ENCODE measurements at regions not wholly inside any gene's neighbourhood (a gene's known extent, or its start where the extent isn't known, plus 50 kb on each side); places are given as distances from the start of the nearest gene placed in this dataset.
A peak's percentile ranks its signal among the peaks of the same experiment; 100 is the strongest.

DNA sequence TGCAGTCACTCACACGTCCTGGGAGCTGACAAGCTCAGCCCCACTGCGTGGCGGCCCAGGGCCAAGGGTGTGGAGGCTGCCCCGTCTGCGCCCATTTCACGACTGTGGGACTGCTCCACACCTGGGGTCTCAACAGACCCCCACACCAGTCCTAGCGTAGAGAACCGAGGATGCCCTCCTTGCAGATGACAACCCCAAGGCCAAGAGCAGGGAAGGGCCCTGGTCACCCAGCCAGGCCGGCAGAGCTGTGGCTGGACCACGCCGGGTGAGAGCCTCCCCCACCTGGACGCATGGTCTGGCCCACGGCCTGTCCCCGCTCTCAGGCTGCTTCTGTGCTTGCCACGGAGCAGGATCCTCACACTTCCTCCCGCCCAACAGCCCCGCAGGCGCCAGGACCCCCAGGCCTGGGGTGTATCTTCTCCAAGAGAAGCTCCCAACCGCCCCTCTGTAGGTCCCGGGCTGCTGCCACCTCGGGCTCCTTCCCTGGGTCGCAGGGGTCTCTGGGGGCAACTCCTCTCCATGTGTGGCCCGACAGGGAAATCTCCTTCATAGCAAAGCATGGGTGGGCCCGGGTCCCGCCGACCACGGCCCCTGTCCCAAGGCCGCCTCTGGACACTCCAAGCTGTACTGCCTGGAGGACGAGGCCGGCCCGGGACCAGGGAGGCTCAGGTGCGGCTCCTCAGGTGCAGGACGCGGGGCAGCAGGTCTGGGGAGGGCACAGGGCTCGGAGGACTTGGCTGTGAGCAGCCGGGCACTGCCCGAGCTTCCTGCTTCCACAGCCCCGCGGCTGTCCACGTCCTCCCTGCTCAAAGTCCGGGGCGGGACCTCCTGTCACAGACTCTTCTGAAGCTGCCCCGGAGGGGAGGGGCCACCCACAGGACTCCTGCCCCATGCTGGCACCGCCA, 88.8 kb downstream of the FOXL3 start:
- DNase-seq: peak; percentile 42
- ATAC-seq (ENCODE audit: poor library complexity): peak; percentile 18
- intact Hi-C loops (cut with DNase I): no loop called here

DNA sequence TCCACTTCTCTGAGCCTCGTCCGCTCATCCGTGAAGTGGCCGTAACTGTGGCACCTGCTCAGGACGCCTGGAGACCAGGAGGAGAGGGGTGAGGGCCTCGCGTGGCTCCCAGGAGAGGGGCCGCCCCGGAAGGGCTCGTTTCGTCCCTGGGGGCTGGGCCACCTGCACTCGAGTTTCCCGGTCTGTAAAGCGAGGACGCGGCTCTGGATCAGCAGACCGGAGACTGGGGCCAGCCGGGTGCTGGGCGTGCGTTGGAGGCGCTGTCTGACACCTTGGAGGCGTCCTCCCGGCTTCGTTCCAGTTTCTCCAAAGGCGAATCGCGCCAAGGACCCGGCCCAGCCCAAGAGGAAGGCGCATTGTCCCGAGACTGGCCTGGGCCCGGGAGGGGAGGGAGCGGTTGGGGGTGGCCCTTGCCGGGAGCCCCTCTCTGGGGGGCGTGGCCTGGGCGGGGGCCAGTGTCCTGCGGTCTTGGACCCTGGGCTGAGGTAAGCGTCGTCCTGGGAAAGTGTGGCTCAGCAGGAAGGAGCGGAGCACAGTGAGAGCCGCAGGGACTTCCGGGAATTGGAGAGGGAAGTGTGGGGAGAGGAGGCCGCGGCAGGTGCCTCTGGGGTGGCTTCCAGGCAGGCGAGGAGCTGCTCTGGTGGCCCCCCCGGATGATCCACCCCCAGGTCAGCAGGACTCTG, 89.6 kb downstream of the FOXL3 start:
- intact Hi-C loops (cut with DNase I): no loop called here
- DNase-seq: peak; percentile 41
- no peak for ATAC-seq (ENCODE audit: poor library complexity)

DNA sequence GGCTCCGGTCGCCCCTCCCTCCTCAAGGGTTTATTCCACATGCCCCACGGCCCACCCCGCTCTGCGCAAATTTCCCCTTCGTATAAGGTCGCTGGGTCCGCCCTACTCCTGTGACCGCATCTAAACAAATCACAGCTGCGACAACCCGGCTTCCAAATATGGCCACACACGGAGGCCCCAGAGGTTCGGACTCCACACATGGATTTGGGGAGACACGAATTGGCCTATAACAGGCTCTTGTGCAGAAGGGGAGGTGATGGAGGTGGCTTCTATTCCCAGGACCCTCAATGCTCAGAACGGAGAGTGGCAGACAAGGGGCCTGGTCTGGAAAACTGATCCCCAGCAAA, 90.1 kb downstream of the FOXL3 start:
- intact Hi-C loops (cut with DNase I): no loop called here
- no peak for ATAC-seq (ENCODE audit: poor library complexity)
- DNase-seq: no peak

DNA sequence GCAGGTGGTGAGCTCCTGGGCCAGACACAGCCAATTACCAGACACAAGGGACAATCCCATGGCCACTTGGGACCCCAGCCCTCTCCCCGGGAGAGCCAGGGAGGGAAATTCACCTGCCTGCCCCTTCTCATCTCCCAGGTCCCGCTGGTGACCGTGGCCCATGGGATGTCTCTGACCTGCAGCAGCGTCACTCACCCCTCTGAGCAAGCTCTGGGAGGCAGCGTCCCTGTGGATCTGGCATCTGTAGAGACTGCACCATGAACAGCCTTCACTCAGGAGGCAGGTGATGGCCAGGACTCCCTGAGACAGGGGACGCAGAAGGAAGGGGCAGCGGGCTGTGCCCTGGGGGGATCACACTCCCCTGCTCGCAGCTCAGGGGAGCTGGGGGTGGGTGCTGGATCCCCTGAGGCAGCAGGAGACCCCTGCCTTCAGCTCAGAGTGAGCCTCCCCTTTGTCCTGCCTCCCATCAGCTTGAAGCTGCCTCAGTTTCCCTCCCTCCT, 90.8 kb downstream of the FOXL3 start:
- DNase-seq: no peak
- intact Hi-C loops (cut with DNase I): no loop called here
- no peak for ATAC-seq (ENCODE audit: poor library complexity)

DNA sequence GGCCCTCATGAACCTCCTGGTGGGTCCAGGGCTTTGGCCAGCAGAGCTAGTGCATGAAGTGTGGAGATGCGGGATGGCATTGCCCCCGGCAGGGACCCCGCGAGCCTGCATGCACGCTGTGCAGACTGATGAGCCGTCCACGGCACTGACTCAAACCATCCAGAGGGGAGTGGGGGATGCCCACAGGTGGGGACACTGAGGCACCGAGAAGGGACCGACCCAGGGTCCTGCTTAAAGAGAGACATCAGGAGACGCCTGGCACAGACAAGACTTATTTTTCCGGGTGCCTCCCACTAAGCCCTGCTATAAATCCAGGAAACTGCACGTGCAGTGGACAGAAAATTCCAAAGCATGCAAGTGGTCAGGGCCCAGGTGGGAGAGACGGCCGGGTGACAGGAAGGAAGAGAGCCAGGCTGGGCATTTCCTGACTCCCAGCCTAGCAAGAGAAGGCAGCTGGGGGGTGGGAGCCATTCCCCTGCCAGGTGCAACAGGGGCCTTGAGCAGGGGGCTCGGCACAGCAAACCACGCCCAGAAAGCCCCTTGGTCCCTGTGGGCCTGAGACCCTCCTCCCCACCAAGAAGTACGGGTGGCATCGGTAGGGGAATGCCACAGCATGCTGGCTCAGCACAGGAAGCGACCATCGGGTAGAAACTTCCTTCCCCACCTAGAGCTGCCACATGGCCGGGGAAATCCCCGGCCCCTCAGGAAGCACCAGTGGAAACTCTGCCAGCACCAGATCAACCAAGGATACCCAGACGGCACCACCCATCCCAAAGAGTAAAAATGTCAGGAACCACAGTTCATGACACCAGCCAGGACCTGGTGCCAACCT, 91.5 kb downstream of the FOXL3 start:
- intact Hi-C loops (cut with DNase I): no loop called here
- ATAC-seq (ENCODE audit: poor library complexity): no peak
- peak; percentile 39 for DNase-seq

DNA sequence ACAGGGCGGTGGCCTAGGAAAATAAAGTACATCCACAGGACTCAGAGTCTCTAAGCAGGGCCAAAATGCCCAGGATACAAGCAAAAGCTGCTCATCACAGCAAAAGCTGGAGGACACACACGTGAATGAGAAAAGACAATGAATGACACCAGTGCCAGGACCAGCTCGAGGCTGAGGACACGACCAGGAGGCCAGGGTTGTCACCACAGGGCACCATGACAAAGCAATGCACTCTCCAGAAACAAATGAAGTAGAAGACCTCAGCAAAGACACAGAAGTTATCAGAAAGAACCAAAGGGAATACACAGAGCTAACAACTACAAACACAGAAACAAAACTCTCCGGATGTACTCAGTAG, 92.1 kb downstream of the FOXL3 start:
- DNase-seq (no peak), ATAC-seq (ENCODE audit: poor library complexity) (no peak)
- intact Hi-C loops (cut with DNase I): no loop called here

DNA sequence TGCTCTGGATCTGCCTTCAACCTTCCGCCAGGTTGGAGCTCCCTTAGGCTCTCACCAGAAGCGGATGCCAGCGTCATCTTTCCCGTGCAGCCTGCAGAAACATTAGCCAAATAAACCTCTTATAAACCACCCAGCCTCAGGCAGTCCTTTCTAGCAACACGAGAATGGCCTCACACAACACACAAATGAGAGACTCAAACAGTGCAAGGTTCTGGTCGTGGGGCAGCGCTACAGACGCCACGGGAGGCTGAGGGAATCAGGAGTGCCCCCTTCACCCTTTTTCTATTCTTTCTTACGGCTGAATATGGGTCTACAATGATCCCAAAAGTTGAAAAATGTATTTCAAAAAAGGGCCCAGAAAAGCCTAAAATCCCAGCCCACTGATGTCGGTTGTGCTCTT, 96.4 kb downstream of the FOXL3 start:
- ATAC-seq (ENCODE audit: poor library complexity): no peak
- DNase-seq: no peak
- intact Hi-C loops (cut with DNase I): no loop called here

DNA sequence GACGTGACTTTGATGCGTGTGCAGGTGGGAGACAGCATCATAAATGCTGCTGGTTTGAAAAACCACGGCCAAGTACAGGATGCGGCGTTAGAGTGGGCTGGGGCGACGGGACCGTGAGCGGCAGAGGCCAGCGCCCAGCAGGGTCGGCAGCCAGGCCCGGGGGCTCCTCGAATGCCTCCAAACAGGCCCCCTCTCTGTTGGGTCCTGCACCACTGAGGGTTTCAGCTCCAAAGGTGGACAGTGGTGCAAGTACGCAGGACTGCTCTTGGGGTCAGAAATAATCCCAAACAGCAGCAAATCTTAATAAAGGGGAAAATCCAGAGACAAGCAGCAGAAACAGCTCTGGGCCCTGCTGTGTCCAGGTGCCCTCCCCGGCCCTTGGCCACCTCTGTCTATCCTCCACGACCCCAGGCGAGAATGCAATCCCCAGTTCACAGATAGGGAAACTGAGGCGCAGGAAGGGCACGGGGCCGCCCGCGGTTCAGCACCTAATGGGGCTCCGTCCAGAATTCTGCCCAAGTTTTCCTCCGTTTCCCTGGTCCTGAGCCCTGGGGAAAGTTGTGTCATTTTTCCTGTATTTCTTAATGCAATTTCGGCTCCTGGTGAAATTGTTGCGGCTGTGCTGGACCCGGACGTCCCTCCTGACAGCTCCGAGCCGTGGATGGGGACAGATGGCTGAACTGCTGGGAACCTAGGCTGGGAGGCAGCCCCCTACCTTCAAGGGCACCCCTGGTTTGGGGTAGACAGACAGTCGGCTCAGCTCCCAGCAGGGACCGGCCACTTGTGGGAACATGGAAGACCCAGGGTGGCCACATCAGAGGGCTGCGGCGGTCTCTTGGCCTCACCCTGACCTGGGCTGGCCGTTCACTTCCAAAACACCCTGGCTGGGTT, 97.4 kb downstream of the FOXL3 start:
- intact Hi-C loops (cut with DNase I): no loop called here
- DNase-seq (peak; percentile 24), ATAC-seq (ENCODE audit: poor library complexity) (no peak)

DNA sequence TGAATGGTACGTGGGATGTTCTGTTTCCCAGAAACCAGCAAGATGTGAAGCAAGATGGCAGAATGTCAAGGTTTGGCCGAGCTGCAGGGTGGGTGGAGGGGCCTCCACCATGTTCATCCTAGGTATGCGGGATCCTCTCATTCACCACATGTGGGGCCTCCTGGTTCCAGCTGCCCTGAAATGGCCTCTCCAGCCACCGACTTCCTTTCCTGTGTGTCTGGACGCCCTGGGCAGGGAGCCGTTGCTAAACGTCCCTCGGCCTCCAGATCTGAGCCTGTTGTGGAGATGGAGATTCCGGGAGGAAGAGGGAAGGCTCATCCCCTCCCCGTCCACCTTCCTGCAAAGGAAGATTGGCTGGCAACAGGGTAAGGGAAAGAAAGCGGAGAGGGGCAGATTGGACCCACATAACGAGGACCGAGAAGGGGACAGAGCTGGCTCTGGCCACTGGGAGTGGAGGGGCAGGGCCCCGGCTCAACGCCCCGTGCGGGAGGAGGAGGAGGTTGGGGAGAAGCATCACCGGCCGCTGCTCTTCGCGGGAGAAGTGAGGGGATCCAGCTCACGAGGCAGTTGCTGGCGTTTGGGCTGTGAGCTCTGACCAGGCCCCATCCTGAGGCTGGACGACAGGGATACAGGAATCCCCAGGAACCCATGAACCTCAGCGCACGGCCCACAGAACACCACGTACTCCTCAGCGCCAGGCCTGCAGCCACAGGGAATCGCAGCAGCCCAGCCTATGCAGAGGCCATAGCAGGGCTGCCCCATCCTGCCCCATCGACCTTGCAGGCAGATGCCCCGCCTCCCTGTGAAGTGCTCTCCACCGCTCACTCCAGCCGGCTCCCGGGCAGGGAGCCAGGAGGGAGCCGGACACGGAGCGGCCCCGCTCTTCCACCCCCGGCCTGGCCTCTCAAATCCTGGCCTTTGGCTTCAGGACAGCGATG, 98.3 kb downstream of the FOXL3 start:
- intact Hi-C loops (cut with DNase I): no loop called here
- peak; percentile 89 for ATAC-seq (ENCODE audit: poor library complexity)

DNA sequence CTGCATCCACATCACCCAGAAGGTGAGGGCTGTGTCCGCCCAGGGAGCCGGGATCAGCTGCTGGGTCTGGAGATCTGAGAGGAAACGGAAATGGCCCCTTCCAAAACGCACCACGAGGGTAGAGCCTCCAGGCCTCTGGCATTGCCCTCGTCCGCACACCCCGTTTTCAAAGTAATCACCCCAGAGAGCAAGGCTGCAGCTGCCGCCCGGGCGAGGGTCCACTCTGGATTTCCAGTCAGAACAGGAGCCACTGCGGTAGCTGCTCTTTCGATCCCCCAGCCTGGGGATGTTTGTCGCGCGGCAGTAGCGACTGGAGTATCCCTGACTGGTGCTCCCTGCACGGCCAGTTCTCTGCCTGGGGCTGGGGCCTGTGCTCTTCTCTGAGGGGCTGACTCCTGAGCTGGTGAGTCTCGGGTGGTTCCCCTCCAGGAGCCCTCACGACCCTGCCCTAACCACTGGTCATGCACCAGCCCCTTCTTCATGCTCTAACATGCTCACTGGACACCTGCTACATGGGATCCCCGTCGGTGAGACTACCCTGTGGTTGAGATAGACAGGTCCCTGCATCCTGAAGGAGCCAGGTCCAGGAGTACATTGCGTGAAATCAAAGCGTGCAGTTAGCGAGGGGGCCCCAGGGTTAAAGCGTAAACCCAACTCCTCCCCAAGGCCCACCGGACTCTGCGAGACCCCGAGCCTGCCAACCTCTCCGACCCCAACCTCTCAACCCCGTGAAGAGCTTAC, 99.2 kb downstream of the FOXL3 start:
- ATAC-seq (ENCODE audit: poor library complexity) (no peak), DNase-seq (no peak)
- intact Hi-C loops (cut with DNase I): no loop called here

More for the DNA sequence above, 98.3 kb downstream of the FOXL3 start:
- peak; percentile 69 for DNase-seq

DNA sequence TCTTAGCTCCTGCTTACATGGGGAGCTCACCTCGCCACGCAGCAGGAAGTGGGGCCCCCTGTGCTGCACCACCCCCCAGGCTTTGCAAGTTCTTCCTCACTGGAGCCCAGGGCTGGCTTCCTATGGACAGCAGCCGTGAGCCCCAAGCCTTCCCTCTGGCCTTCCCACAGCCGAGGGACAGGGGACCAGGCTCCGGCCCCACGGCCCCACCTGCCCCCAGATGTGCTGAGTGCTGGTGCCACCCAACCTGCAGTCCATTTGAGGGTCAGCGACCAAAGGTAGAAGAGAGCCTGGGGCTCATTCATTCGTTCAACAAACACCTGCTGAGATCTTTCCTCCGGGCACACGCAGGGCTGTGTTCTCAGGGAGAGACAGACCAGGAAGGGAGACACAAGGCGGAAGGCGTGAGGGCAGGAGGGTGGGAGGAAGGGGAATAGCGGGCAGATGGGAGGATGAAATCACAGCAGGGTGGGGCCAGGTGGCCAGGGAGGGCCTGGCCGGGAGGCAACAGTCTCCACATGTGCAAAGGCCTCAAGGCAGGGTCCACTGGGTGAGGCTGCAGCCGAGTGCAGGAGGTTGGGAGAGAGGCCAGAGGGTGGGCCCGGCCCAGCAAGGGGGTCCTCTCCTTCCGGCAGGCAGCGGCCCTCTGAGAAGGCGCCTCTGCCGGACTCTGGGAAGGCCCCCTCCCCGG, 100.1 kb downstream of the FOXL3 start:
- intact Hi-C loops (cut with DNase I): no loop called here
- peak; percentile 36 for DNase-seq
- ATAC-seq (ENCODE audit: poor library complexity): no peak

DNA sequence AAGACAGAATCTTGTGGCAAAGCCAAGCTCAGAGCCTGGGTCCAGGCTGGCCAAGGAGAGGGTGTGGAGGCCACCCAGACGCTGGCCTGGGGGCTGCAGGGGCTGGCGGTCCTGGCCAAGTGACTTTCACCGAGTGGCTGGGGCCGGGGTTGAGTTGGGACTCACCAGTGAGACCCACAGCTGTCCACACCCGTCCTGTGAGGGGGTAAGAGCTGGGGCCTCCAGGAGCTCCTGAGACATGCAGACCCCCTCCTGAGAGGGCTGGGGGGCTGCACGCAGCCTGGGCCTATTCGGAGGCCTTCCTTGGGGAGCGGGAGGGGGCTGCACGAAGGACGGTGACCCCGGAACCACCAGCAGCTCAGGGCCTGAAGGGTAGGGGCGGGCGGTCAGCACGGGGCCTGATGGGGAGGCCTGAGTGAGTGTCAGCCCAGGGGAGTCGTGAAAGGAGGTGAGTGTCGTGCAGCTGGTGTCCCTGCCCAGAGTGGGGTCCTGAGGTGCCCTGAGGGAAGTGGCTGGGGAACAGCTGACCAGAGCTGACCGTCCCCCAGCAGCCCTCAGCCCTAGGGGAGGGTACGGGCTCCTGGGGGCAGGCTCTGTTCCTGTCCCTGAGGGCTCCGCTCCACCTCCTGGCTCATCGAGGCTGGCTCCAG, 100.9 kb downstream of the FOXL3 start:
- DNase-seq (peak; percentile 33), ATAC-seq (ENCODE audit: poor library complexity) (no peak)
- intact Hi-C loops (cut with DNase I): no loop called here

DNA sequence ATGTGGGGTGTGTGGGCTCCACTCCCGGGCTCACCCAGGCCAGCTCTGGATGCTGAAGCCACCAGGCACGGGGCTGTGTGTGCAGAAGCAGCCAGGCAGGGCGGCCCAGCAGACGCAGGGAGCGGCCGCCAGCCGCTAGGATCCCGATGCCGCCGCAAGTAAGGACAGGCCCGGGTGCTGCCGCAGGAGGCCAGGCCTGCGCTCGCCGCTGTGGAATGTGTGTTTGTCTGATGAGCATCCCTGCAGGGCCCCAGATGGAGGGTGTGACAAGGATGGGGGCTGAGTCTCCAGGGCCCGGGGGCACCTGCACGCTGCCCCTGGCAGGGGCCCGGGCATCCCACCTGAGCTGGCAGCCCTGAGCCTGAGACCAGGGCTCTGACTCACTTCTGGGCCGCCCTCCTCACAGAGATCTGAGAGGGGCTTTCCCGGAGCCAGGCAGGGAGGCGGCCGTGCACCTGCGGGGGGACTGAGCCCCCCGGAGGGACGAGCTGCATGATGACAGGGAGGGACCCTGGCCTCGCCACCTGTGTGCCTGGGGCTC, 101.5 kb downstream of the FOXL3 start:
- DNase-seq: peak; percentile 30
- ATAC-seq (ENCODE audit: poor library complexity): no peak
- intact Hi-C loops (cut with DNase I): no loop called here

DNA sequence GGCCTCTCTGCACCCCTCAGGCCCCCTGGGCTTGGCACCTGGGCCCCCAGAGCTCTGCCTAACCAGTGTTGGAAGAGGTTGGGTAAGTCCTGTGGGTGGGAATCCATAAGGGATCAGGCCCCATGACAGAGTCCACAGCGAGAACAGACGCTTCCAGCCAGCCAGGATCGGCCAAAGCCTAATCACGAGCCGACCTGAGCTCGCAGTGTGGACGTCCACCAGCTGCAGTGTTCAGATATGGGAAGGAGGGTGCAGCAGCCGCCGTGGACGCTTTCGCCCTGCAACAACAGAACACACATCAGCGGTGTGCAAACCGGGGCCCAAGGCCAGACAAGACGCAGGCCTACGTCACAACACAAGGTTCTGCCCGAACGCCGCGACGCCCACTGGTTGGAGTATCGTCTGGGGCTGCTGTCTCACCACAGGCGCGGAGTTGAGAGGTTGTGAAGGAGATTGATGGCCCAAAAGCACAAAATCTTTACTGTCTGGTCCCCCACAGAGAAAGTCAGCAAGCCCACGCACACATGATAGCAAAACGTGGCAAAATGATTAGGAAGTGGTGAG, 102.1 kb downstream of the FOXL3 start:
- intact Hi-C loops (cut with DNase I): no loop called here
- no peak for ATAC-seq (ENCODE audit: poor library complexity)

DNA sequence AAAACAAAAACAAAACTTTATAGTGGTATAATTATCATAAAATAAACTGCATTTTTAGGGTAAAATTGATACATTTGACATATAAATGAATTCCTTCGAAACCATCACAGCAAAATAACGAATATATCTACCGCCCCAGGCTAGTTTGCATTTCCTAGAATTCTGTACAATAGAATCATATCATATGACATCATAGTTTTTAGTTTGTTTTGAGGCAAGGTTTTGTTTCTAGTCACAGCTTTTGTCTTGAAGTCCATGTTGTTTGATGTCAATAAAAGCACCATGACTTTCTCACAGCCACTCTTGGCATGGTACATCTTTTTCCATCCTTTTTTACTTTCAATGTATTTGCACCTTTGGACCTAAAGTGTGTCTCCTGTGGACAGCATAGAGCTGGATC, 102.9 kb downstream of the FOXL3 start:
- DNase-seq (no peak), ATAC-seq (ENCODE audit: poor library complexity) (no peak)
- intact Hi-C loops (cut with DNase I): no loop called here

More for the DNA sequence above, 102.1 kb downstream of the FOXL3 start:
- DNase-seq: no peak

Measured in Right ventricle myocardium superior (tissue), 1 donor.